ENCODE measurements at regions not wholly inside any gene's neighbourhood (a gene's known extent, or its start where the extent isn't known, plus 50 kb on each side); places are given as distances from the start of the nearest gene placed in this dataset.
A peak's percentile ranks its signal among the peaks of the same experiment; 100 is the strongest.

- no peak for DNase-seq (ENCODE audit: low read depth)
Observed at GRCh38 chr16:60566901-60567300, 1469.3 kb downstream of the CDH8 start.

- DNase-seq (ENCODE audit: low read depth) = no peak
Observed at GRCh38 chr16:60564588-60564987, 1471.7 kb downstream of the CDH8 start.

- DNase-seq (ENCODE audit: low read depth) = no peak
Observed at GRCh38 chr16:60563166-60563565, 1473.1 kb downstream of the CDH8 start.

- no peak for DNase-seq (ENCODE audit: low read depth)
Observed at GRCh38 chr16:60558936-60559335, 1477.3 kb downstream of the CDH8 start.

- no peak for DNase-seq (ENCODE audit: low read depth)
Observed at GRCh38 chr16:60553090-60553757, 1483.0 kb downstream of the CDH8 start.

GRCh38 chr16:60541535-60541934, 1494.7 kb downstream of the CDH8 start:
- no peak for DNase-seq (ENCODE audit: low read depth)

GRCh38 chr16:60510941-60511340, 1525.3 kb downstream of the CDH8 start:
- DNase-seq (ENCODE audit: low read depth) = no peak

- DNase-seq (ENCODE audit: low read depth) = no peak
Observed at GRCh38 chr16:60510208-60510607, 1526.0 kb downstream of the CDH8 start.

- no peak for DNase-seq (ENCODE audit: low read depth)
Observed at GRCh38 chr16:60491273-60491672, 1545.0 kb downstream of the CDH8 start.

- DNase-seq (ENCODE audit: low read depth) = peak; percentile 5
Observed at GRCh38 chr16:60485872-60486489, 1550.3 kb downstream of the CDH8 start.

GRCh38 chr16:60484901-60485300, 1551.3 kb downstream of the CDH8 start:
- DNase-seq (ENCODE audit: low read depth) = no peak

- DNase-seq (ENCODE audit: low read depth) = peak; percentile 41
Observed at GRCh38 chr16:60481591-60481990, 1554.6 kb downstream of the CDH8 start.

- no peak for DNase-seq (ENCODE audit: low read depth)
Observed at GRCh38 chr16:60478810-60479209, 1557.4 kb downstream of the CDH8 start.

- no peak for DNase-seq (ENCODE audit: low read depth)
Observed at GRCh38 chr16:60463986-60464385, 1572.3 kb downstream of the CDH8 start.

- DNase-seq (ENCODE audit: low read depth) = no peak
Observed at GRCh38 chr16:60459463-60459862, 1576.8 kb downstream of the CDH8 start.

GRCh38 chr16:60458255-60458654, 1578.0 kb downstream of the CDH8 start:
- no peak for DNase-seq (ENCODE audit: low read depth)

GRCh38 chr16:60452646-60453045, 1583.6 kb downstream of the CDH8 start:
- DNase-seq (ENCODE audit: low read depth) = no peak

GRCh38 chr16:60438894-60439293, 1597.3 kb downstream of the CDH8 start:
- DNase-seq (ENCODE audit: low read depth) = no peak

- DNase-seq (ENCODE audit: low read depth) = no peak
Observed at GRCh38 chr16:60432472-60432871, 1603.8 kb downstream of the CDH8 start.

GRCh38 chr16:60419859-60420258, 1616.4 kb downstream of the CDH8 start:
- DNase-seq (ENCODE audit: low read depth) = no peak

GRCh38 chr16:60414613-60415012, 1621.6 kb downstream of the CDH8 start:
- no peak for DNase-seq (ENCODE audit: low read depth)

GRCh38 chr16:60413969-60414368, 1622.3 kb downstream of the CDH8 start:
- DNase-seq (ENCODE audit: low read depth) = no peak

GRCh38 chr16:60407606-60408005, 1628.6 kb downstream of the CDH8 start:
- DNase-seq (ENCODE audit: low read depth) = no peak

Data from myocyte (in vitro differentiated cells).